Nephron progenitor cell (in vitro differentiated cells): ENCODE measurements at regions not wholly inside any gene's neighbourhood (a gene's known extent, or its start where the extent isn't known, plus 50 kb on each side); places are given as distances from the start of the nearest gene placed in this dataset.
"Not testable (repeated sequence)": the region's sequence is repeated elsewhere in the genome, so short reads cannot be mapped to it uniquely, and the experiment has no call there.

Experiments used
- DNase-seq: peaks from one replicate; pipeline ENCODE4 v3.0.0; 2021
- H3K27ac Mint-ChIP-seq: 2 replicates; pipeline ENCODE4 v1.8.0; 2021; ENCODE audit warnings: mild to moderate bottlenecking, moderate library complexity, mixed read lengths
- H3K27me3 Mint-ChIP-seq: 2 replicates; pipeline ENCODE4 v1.8.0; 2021; ENCODE audit warnings: mild to moderate bottlenecking, low read depth, mixed read lengths; ENCODE audit not compliant: poor library complexity
- H3K36me3 Mint-ChIP-seq: 2 replicates; pipeline ENCODE4 v1.8.0; 2021; ENCODE audit warnings: low read depth, mixed read lengths
- H3K4me1 Mint-ChIP-seq: 2 replicates; pipeline ENCODE4 v1.8.0; 2021; ENCODE audit warnings: mixed read lengths
- H3K4me3 Mint-ChIP-seq: 2 replicates; pipeline ENCODE4 v1.8.0; 2021; ENCODE audit warnings: mild to moderate bottlenecking, moderate library complexity, mixed read lengths
- H3K9me3 Mint-ChIP-seq: 2 replicates; pipeline ENCODE4 v1.8.0; 2021; ENCODE audit warnings: mild to moderate bottlenecking, moderate library complexity, mixed read lengths
- CTCF ChIP-seq: fragments of 200-600 bp; sonication (generic); IDR thresholded peaks from 2 replicates; pipeline ENCODE4 v1.5.0; 2021; ENCODE audit warnings: antibody characterized with exemption

DNA sequence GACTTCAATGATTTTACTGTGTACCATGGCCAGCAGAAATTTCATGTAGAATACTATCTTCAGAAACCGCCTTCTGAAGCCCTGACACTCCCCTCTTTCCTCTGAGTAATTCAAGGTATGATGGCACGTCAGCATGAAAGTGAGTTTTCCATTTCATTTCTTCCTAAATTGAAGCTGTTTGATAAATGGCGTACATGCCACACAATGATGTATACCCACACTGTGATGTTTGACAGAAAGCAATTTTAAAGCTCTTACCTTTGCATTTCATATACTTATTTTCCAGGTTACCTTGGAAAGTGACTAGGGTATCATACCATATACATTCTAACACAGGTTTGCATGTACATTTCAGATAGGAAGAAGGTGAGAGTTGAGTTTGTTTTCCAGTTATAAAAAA is 147.9 kb upstream of the LRRC3B start:
- Mint-ChIP-seq H3K27me3 (no peaks in the 10 kb centered on the region), H3K36me3 (no peaks in the 10 kb centered on the region), H3K27ac (no peak overlapping the region), H3K9me3 (no peaks in the 10 kb centered on the region), H3K4me3 (no peak overlapping the region), H3K4me1 (no peaks in the 10 kb centered on the region)
- DNase-seq, result no peak
- TF ChIP-seq CTCF, result no peak

GRCh38 chr3:26480377-26480776 is 142.2 kb upstream of the LRRC3B start:
- TF ChIP-seq CTCF, result no peak
- Mint-ChIP-seq H3K9me3 (peaks cover 3% of the 10 kb centered on the region), H3K36me3 (no peaks in the 10 kb centered on the region)

GRCh38 chr3:26484140-26484539 is 138.4 kb upstream of the LRRC3B start:
- peak; percentile 29 for TF ChIP-seq CTCF
- Mint-ChIP-seq H3K27ac (no peak overlapping the region), H3K27me3 (no peaks in the 10 kb centered on the region), H3K9me3 (peaks cover 3% of the 10 kb centered on the region), H3K4me1 (no peaks in the 10 kb centered on the region), H3K36me3 (no peaks in the 10 kb centered on the region), H3K4me3 (no peak overlapping the region)
- no peak for DNase-seq

More at GRCh38 chr3:26480377-26480776, 142.2 kb upstream of the LRRC3B start:
- Mint-ChIP-seq H3K27me3 (no peaks in the 10 kb centered on the region), H3K4me1 (no peaks in the 10 kb centered on the region), H3K4me3 (no peak overlapping the region), H3K27ac (no peak overlapping the region)
- no peak for DNase-seq

DNA sequence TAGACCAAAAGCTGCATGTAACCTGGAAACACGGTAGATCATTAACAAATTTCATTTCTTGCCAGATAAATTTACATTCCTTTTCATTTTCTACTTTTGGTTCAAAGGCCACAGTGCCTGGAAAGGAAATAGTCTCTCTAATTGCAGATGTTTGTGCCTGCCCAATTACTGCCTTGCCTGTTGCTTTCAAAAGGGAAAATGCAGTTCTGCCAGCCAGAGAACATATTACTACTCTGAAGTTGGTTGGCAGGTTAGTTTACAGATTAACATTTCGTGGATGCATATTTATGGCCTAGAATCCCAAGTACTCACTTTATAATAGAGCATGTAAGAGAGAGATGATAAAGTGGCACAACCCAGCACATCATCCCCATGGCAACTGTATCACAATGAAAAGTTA is 124.3 kb upstream of the LRRC3B start:
- no peak overlapping the region for H3K27ac Mint-ChIP-seq
- no peaks in the 10 kb centered on the region for H3K36me3 Mint-ChIP-seq
- H3K4me3 Mint-ChIP-seq, result no peak overlapping the region
- TF ChIP-seq CTCF, result no peak
- peaks cover 8% of the 10 kb centered on the region for H3K4me1 Mint-ChIP-seq
- DNase-seq, result no peak
- H3K9me3 Mint-ChIP-seq, result no peaks in the 10 kb centered on the region
- peaks cover 8% of the 10 kb centered on the region for H3K27me3 Mint-ChIP-seq

DNA sequence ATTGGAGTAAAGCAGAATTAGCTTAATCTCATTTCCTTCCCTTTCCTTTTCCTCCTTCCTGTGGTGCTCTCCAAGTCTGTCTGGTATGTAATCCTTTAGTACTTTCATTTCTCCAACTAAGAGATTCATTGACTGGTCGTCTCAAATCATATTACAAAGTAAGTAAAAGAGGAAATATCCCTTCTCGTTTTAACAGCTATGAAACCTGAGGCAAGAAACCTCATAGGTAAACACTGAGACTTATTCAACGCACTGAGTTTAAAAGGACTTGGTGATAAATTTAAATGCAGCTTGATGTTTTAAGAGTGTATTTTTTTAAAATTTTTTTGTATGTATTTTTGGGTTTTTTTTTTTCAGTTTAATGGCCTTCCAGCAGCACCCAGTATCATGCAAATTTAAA is 117.2 kb upstream of the LRRC3B start:
- Mint-ChIP-seq H3K36me3 (no peaks in the 10 kb centered on the region), H3K4me3 (no peak overlapping the region), H3K9me3 (no peaks in the 10 kb centered on the region), H3K4me1 (peaks cover 4% of the 10 kb centered on the region), H3K27me3 (peaks cover 3% of the 10 kb centered on the region), H3K27ac (no peak overlapping the region)
- DNase-seq, result no peak
- no peak for TF ChIP-seq CTCF

DNA sequence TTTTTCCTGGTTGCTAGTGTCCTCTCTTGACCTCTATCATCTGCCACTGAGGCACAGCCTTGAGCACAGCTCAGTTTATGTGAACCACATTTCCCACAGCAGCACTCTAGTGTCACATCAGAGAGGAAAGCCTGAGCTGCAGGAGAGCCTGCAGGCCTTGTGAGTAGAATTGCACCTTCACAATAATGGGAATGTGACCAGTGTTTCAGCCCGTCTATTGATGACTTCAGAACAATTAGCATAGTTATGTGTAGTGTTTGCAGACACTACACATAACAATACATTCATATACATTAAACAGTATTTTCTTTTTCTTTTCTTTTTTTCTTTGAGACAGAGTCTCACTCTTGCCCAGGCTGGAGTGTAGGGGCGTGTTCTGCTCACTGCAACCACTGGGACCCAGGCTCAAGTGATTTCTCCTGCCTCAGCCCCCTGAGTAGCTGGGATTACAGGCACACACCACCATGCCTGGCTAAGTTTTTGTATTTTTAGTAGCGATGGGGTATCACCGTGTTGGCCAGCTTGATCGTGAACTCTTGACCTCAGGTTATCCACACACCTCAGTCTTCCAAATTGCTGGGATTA is 108.0 kb upstream of the LRRC3B start:
- H3K27me3 Mint-ChIP-seq, H3K4me1 Mint-ChIP-seq, DNase-seq, H3K4me3 Mint-ChIP-seq, H3K27ac Mint-ChIP-seq, H3K36me3 Mint-ChIP-seq: not testable (repeated sequence)
- H3K9me3 Mint-ChIP-seq, result peaks cover 20% of the 10 kb centered on the region
